Left cardiac atrium (tissue), 4 donors: ENCODE measurements at regions not wholly inside any gene's neighbourhood (a gene's known extent, or its start where the extent isn't known, plus 50 kb on each side); places are given as distances from the start of the nearest gene placed in this dataset.

Source experiments
- ATAC-seq, 2 donors: fragments of 200-7000 bp; cut with Tn5 transposase; one replicate each; pipeline ENCODE4 v1.9.1; 2020; ENCODE audit warnings: mild to moderate bottlenecking in 2 of 2, moderate library complexity in 2 of 2
- DNase-seq: peaks from one replicate; pipeline ENCODE4 v3.0.0-alpha.2; 2020
- intact Hi-C, 2 donors: fragments of 100-400 bp; cut with DNase I; formaldehyde crosslinking; loops; one replicate each; pipeline versions ENCODE4 v1.14.1 to v1.15.1; 2022 to 2023
- donor health status: DM: no; HTN: yes; CAD: no.
- donor health status: DM: no; HTN: yes; CAD: no; lungs with severe emphysema.
- donor health status: DM: yes; HTN: yes; CAD: no.
- donor health status: Dilated cardiomyopathy.

- ATAC-seq = no peak
- no peak for DNase-seq
- intact Hi-C loops = loop anchor here in 1 of 2 donors (5.0 kb wide), 2 partner anchors 63 to 413 kb away; no protein-coding TSS in a partner anchor
Observed at GRCh38 chr3:176935194-176935888, 261.9 kb downstream of the TBL1XR1 start.

GRCh38 chr3:176934698-176935097 lies 262.6 kb downstream of the TBL1XR1 start:
- intact Hi-C loops = loop anchor here in 1 of 2 donors (5.0 kb wide), 2 partner anchors 62 to 412 kb away; no protein-coding TSS in a partner anchor
- ATAC-seq (no peak), DNase-seq (no peak)

- intact Hi-C loops = no loop called here
- ATAC-seq (no peak), DNase-seq (no peak)
Observed at GRCh38 chr3:176933704-176934103, 263.6 kb downstream of the TBL1XR1 start.

GRCh38 chr3:176932433-176932832 lies 264.8 kb downstream of the TBL1XR1 start:
- peak in 1 of 2 donors; percentile 12 for ATAC-seq
- intact Hi-C loops = no loop called here
- no peak for DNase-seq

GRCh38 chr3:176931991-176932390 lies 265.3 kb downstream of the TBL1XR1 start:
- DNase-seq (no peak), ATAC-seq (no peak)
- intact Hi-C loops = no loop called here

- DNase-seq (no peak), ATAC-seq (no peak)
- intact Hi-C loops = no loop called here
Observed at GRCh38 chr3:176930942-176931341, 266.3 kb downstream of the TBL1XR1 start.

- intact Hi-C loops = no loop called here
- no peak for ATAC-seq
- DNase-seq = no peak
Observed at GRCh38 chr3:176928582-176928931, 268.7 kb downstream of the TBL1XR1 start.

- ATAC-seq = no peak
- no peak for DNase-seq
- intact Hi-C loops = no loop called here
Observed at GRCh38 chr3:176927706-176928581, 269.3 kb downstream of the TBL1XR1 start.

GRCh38 chr3:176927280-176927679 lies 270.0 kb downstream of the TBL1XR1 start:
- ATAC-seq = no peak
- no peak for DNase-seq
- intact Hi-C loops = no loop called here

- intact Hi-C loops = no loop called here
- ATAC-seq (no peak), DNase-seq (no peak)
Observed at GRCh38 chr3:176926688-176927087, 270.6 kb downstream of the TBL1XR1 start.

- intact Hi-C loops = no loop called here
- ATAC-seq = no peak
- no peak for DNase-seq
Observed at GRCh38 chr3:176926034-176926433, 271.2 kb downstream of the TBL1XR1 start.

- no peak for ATAC-seq
- intact Hi-C loops = no loop called here
- no peak for DNase-seq
Observed at GRCh38 chr3:176920766-176921160, 276.5 kb downstream of the TBL1XR1 start.

- DNase-seq (peak; percentile 29), ATAC-seq (no peak)
- intact Hi-C loops = no loop called here
Observed at GRCh38 chr3:176919836-176920765, 277.2 kb downstream of the TBL1XR1 start.

GRCh38 chr3:176916777-176917176 lies 280.5 kb downstream of the TBL1XR1 start:
- intact Hi-C loops = no loop called here
- no peak for DNase-seq
- no peak for ATAC-seq

- no peak for ATAC-seq
- intact Hi-C loops = no loop called here
- DNase-seq = no peak
Observed at GRCh38 chr3:176914764-176915163, 282.5 kb downstream of the TBL1XR1 start.

GRCh38 chr3:176911579-176911978 lies 285.7 kb downstream of the TBL1XR1 start:
- DNase-seq (no peak), ATAC-seq (no peak)
- intact Hi-C loops = no loop called here

GRCh38 chr3:176909044-176909443 lies 288.2 kb downstream of the TBL1XR1 start:
- no peak for DNase-seq
- no peak for ATAC-seq
- intact Hi-C loops = no loop called here

GRCh38 chr3:176906046-176906905 lies 291.0 kb downstream of the TBL1XR1 start:
- ATAC-seq (peak; percentile 55 to 71), DNase-seq (no peak)
- intact Hi-C loops = no loop called here

GRCh38 chr3:176905331-176905730 lies 292.0 kb downstream of the TBL1XR1 start:
- DNase-seq (no peak), ATAC-seq (no peak)
- intact Hi-C loops = no loop called here
